NOMO-1 treated with DMSO at 0.1 percent for 48 hours (cell line): ENCODE measurements at regions not wholly inside any gene's neighbourhood (a gene's known extent, or its start where the extent isn't known, plus 50 kb on each side); places are given as distances from the start of the nearest gene placed in this dataset.

Source experiments
- DNase-seq: peaks from one replicate; lab custom pipeline; 2025; ENCODE audit not compliant: unreplicated experiment; lab: John Stamatoyannopoulos, UW

DNA sequence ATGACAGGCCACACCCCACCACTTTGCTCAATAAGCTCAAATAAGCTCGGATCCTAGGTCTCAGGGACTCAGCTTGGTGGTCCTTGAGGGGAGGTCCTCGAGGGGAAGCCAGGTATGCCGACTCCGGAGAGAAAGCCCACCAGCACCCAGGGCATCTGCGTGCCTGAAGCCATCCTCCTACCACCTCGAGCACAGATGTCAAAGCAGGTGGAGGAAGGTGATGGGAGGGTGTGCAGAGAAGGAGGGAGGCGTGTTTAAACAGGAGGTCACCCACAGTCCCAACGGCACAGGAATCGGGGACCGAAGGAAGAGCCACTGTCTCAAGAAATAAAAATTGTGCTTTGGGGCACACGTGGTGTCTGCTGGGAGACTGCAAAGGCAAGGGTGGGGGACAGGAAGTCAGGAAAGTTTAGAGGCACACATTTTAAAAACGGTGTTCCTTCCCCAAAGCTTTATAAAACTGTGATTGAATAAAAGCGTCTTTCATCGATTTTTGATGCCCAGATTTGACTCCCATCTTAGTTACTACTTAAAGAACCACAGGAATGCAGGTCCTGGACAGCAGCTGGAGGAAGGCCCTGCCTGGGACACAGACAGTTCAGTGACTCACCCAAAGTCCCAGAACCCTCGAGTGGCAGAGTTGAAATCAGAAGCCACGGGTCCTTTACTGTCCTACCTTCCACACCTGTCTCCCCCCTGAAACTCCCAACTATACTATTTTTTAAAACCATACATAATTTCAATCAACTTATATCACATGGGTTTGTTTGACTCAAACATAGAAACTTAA lies 221.0 kb upstream of the PDE10A start:
- no peak for DNase-seq

DNA sequence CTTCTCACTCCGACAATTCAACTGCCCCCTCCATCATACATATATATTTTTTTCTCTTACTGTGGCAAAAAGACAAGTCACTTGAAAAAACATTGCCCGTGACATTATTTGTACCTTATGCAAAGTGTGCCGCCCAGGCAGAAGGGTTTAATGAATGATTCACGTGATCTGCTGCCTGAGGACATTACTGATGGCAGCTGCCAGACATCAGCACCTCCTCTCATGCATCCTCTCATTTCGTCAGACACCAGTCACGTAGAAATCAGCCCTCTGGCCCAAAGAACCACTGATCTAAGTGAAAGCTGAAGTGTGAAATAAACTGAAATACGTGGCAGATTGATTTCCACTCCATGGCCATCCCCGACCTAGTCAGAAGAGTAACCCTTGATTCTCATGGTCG lies 218.8 kb upstream of the PDE10A start:
- no peak for DNase-seq

DNA sequence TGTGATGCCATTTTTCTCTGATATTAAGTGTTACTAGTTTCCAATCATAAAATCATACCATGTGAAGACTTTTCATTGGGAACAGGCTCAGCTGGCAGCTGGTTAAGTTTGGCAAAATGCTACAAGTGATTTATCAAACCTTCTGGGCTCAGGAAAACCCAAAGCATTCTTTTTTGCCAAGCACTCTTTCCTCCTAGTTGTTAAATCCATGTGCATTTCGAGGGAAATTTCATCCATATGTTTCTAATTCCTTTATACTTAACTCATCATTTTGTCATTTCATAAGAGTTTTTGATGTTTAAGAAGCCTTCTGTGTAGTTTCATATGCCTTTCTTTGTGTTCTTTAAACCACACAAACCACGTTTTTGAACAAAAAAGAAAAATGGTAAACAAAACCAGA lies 217.6 kb upstream of the PDE10A start:
- DNase-seq, result no peak

DNA sequence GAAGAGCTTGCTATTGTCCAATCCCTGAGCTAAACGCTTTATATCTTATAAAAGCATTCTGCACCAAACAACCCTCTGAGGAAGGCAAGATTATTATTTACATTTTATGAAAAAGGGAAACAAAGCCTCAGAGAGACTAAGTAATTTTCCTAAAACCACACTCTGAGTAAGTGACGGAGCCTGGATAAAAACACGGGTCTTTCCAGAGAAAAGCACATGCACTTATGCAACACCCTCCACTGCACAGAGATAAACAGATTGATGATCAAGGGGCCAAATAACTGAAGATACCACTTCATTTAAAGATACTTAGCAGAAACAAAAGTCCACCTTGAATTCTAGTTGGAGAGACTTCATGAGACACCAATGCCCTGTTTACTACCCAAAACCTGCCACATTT lies 214.7 kb upstream of the PDE10A start:
- DNase-seq, result no peak

DNA sequence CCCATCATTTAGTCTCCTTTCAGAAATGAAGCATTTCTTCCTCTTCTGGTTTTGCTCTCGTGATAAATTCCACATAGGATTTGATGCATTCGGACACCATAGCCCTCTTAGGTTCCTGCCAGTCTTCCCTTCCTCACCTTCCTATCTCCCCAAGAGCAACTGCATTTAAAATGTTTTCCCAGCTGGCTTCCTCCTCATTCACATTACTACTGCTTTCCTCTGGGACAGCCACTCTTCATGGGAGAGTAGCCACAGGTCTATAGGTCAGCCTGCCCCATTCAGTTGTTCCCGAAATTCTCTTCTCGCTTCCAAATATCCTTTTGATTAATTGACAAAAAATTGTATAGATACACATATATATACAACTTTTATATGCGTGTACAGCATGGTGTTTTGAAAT lies 214.2 kb upstream of the PDE10A start:
- no peak for DNase-seq

DNA sequence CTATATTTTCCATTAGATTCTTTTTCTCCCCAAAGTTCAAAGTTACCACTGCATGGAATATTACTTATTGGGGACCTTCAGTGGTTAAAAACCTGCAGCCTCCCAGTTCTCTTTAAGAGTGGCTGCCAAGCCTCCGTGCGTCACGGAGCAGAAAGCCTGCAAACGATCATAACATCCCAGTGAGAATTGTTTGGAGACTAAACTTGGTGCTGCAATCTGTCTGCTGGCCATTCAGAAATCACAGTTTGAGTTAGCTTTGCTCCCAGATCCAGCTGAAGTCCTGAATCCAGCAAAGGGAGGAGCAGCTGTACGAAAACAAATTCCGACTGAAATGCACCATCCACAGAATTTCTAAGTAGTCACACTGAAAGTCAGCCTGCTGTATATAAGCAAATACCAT lies 213.5 kb upstream of the PDE10A start:
- no peak for DNase-seq

DNA sequence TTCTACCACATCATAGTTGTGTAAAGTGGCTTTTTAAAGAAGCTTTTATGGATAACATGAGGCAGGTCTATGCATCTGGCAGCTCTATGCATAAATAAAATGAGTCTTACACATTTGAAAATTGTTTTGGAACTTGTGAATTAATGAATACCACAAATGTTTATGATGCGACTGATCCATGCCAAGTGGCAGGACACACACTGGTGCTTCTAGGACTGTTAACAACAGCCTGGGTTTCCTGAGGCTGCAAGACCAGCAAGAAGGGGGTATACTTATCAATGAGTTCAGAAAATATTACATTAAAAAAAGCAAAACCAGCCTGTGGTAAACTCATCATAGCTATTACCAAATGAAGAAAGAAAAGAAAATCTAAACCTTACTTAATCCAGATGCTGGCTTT lies 212.9 kb upstream of the PDE10A start:
- DNase-seq, result no peak

DNA sequence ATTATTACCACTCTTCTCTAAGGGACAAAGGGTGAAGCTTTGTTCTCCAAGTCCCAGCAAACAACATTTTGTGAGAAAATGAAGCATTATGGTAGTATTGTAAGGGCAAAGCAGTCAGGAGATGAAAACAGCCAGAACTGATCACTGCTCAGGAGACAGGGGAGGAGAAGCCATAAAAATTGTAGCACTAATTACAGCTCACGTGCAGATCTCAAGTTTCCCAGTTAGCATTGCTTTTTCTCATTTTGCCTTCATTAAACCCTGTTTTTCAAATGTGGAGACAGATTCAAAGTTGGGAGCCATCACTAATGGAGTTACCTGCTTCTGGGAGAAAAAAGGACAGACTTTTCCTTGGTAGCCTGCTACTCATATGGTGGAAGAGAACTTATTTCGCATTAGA lies 210.9 kb upstream of the PDE10A start:
- DNase-seq, result no peak

DNA sequence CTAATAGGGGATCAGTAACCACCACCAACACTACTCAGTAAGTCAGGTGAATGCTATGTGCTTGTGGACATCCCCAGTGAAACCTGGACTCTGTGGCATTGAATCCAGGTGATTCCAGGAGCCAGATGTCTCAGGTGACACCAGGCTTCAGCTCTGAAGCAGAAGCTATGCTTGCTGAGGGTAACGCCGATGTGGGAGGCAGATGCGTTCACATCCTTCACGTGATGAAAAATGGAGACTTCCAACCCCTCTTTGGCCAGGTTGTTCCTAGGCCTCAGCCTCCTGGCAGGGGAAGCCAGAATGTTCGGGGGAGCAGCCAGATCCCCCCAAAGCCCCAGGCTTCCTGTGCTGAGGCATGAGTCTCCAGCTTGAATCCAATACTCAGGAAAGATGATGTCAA lies 209.8 kb upstream of the PDE10A start:
- DNase-seq, result no peak

DNA sequence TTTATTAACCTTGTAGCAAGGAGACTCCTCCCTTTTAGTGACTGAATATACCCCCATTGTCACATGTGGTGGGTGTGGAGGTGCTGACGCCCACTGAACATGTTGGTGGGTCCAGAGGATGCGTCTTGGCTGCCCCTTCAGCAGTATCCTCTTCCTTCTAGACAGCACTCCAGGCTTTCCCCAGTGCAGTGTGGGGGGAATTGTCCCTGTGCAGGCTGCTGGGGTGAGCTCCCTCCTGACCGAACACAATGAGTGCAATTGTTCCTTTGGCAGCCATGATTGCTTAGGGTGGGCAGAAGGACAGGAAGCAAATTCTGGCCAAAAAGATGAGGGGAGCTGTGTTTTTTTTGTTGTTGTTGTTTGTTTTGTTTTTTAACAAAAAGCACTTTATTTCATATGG lies 209.3 kb upstream of the PDE10A start:
- no peak for DNase-seq

DNA sequence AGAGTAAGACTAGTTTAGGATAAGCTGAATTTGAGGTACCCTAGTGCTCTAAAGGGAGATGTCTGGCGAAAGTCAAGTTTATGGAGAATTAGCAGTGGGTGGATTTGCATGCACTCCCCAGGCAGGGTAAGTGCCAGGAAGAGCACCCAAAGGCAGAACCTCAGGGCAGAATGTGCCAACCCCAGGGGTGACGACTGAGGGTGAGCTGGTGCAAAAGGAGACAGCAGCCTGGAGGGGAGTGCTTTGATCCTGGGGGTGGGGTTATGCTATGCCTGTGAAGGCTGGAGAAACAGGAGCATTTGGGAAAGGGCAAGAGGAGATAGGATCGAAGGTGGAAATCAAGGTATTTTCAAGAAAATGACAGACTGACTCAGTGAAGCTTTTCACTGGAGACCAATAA lies 208.5 kb upstream of the PDE10A start:
- DNase-seq, result no peak

DNA sequence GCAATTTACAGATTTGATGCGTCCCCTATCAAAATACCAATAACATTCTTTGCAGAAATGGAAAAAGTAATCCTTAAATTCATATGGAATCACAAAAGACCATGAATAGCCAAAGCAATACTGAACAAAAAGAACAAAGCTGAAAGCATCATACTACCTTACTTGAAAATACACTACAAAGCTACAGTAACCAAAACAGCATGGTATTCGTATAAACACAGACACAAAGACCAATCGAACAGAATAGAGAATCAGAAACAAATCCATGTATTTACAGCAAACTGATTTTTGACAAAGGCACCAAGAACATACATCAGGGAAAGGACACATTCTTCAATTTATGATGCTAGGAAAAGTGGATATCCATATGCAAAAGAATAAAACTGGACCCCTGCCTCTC lies 206.5 kb upstream of the PDE10A start:
- no peak for DNase-seq

DNA sequence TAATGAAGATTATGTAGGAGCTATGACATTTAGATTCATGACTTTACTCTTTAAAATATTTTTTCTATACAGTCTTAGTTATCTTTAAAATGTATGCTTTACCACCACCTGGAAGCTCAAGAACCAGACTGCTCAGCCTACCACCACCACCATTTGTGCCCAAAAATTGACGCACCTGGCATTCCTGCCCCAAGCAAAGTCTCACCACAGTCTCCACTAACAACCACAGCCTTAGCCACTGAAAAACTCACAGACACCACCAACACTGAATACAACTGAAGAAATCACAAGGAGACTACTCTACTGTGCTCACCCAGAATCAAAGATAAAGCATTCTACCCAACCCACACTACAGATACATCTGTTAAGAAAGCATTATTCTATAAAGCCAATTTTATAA lies 201.9 kb upstream of the PDE10A start:
- DNase-seq, result no peak

DNA sequence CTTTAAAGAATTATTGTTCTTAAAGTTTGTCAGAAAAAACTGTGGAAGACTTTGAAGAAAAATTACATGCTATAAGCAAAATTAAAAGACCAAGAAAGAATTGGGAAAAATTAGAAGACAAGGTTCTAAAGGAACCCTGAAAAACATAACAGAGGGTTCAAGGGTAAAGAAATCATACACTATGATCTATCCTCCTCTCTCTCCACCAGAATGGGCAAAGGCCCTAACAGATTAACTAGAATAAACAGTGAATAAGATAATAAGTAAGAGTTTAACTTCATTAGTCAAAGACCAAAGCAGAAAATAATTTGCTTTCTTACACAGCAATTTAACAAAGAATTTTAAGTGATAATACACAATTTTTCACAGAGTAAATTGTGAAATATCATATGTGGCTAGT lies 201.2 kb upstream of the PDE10A start:
- DNase-seq, result no peak

DNA sequence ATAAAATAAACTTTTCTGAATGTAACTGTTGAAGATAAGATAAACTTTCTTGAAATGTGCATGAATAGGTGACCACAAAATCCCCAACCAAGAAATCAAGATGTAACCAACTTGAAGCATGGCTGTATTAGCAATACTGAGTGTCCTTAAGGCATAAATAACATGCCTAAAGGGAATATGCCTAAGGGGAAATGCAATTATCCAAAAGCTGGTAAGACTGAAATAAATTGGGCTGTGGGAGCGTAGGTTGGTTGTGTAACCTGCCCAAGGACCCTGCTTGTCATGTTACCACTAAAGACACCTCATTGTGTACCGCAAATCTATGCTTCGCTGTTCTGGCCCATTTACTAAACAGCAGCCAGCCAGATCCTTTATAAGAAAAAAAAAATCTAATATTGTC lies 200.8 kb upstream of the PDE10A start:
- no peak for DNase-seq

DNA sequence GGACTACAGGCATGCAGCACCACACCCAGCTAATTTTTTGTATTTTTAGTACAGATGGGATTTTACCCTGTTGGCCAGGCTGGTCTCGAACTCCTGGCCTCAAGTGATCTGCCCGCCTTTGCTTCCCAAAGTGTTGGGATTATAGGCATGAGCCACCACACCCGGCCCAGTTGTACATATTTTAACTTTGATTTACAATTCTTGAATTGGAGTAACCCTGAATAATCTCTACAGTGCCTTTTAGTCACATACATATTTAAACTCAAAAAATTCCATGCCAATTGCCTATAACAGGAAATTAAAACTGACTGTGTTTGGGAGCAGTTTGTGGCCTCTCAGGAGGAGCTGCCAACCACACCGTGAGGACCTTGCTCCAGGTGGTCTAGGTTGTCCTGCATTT lies 199.8 kb upstream of the PDE10A start:
- no peak for DNase-seq

DNA sequence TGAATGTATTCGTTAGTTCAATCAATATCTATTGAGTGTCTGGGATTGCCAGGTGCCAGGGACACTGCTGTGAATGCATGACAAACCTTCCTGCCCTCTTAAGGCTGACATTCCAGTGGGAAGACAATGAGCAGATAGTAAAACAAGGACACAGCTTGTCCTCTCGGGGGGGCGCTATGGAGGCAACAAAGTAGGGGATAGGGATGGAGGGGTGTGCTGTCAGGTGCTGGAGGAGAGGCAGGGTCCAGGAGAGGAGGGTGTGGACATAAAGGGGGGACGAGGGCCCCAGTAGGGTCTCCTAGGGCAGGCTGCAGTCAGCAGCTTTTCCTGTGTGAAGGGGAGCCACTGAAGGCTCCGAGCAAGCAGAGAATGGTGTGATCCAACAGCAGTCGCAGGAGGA lies 198.2 kb upstream of the PDE10A start:
- no peak for DNase-seq

DNA sequence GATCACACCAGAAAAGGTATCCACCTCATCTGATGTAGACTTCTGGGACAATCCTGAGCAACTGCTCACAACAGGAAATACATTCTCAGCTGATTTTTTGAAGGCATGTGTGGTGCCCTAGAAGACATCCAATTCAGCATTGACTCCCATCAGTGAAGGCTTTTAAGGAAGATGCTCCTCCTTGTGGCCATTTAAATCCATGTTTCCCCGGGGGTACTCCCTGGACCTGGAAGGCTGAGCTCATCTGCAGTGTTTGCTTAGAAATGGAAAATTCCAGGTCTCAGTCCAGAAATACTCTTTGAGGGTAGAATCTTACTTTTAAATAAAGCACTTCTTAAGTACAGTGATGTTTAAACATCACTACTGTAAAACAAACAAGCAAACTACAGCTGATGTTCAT lies 195.5 kb upstream of the PDE10A start:
- no peak for DNase-seq

DNA sequence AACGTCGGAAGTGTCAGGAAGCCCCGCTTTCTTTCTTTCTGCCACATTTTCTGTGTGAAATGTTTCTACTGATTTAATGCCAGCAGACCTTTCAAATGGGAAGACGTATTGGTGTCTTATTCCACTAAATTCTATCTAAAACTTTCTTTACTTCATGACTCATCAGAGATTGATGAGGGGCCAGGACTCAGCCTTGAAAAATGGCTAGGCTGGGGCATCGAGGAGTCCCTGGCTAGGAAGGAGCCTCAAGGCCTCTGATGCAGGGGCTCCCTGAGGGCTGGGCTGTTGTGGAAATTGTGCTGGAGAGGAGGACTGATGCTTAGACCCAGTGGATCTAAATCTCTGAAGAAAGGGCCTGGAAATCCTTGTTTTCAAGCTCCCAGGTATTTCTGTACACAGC lies 192.8 kb upstream of the PDE10A start:
- no peak for DNase-seq

DNA sequence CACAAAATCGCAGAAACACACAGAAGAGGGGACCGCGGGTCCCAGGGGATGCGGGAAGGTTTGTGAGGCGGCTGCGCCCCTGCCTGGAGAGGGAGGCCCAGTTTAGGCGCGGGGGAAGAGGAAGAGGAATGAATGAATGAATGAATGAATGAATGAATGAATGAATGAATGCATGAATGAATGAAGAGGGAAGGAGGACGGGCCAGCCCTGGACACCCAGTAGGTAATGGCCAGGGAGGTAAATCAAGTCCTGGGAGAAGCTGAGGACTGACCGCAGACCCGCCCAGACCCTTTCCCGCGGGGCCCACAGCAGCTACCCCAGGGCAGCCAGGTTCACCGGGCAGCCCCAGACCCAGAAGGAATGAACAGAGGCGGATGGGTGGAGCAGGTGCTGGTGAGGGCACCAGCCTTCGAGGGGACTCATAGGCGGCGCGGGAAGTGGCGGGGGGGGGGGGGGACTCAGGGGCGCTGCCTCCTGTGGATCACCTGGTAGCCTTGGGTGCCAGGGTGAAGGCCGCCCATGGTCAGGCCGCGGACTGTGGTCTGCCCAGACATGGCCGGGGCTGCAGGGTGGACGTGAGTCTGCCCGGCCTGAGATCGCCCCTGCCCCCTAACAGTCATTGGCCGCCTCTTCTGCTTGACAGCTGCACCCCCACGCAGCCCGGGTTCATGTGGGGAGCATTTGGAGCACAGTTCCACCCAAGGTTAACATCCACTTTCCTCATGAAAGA lies 192.0 kb upstream of the PDE10A start:
- no peak for DNase-seq

DNA sequence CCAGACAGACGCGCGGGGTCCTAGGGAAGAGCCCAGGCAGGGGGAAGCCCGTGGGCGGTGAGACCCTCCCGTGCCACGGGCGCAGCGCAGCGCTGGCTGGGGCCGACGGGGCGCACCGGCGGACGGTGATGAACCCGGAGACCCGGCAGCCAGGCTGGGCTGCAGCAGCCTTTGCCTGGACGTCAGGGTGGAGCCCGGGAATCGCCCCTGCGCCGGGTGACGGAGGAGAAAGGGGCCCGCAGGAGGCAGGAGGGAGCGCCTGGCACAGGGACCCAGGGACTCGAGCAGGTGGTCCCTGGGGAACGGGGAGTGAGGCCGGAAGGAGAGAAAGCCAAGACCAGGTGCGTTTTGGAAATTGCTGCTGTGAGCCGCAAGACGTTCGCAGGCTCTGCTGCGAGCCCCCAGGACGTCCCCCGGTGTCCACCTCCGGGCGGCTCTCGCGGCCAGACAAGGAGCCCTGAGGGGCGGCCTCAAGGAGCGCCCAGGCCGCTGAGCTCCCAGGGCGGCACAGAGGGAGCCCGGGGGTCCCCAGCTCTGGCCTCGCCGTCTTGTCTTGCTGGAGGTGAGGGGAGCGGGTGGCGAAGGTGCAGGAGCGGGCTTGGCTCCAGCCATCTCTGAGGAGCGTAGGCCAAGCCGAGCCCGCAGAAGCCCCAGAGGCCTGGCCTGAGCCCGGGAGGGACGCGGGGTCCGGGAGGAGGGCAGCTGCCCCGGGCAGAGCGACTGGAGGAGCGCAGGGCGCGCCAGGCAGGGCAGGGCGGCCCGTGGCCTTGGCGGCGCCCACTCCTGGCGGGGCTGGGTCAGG lies 191.2 kb upstream of the PDE10A start:
- no peak for DNase-seq

DNA sequence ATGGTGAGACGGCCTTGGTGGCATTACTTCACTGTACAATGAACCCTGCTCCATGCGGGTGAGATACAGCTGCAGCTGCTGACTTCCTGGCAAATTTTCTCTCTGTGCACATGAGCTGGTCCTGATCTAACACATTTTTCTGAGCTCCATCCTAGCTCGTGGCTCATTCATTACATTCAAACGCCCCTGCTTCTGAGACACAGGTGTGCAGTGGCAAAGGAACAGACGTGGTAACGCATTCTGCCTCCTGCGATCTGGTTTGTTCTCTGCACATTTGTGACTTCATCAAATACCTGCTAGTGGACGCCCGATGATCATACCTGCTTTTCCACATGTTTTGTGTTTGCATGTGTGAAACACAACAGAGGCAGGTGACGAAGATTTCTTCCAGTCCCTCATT lies 189.6 kb upstream of the PDE10A start:
- no peak for DNase-seq
